ENCODE measurements at regions not wholly inside any gene's neighbourhood (a gene's known extent, or its start where the extent isn't known, plus 50 kb on each side); places are given as distances from the start of the nearest gene placed in this dataset.

DNA sequence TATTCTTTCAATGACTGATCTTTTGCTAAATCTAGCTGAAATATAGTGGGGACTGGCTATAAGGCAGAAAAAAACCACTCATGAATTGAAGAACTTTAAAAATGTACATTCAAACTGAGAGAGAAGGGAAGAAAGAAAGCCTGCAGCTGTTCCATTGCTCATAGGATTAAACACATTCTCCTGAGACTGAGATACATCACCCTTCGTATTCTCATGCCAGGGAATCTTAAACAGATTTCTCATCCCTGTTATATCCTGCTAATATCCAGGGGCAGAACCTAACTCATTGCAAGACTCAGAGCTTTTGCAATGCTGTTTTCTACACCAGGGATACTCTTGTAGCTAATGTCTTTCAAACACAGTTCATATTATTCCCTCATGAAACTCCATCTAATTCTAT lies 67.2 kb upstream of the ACSS3 start:
- no peak for TF ChIP-seq POLR2AphosphoS5 (IDR thresholded peaks at IDR 0.05)
- TF ChIP-seq, protein P1, sequence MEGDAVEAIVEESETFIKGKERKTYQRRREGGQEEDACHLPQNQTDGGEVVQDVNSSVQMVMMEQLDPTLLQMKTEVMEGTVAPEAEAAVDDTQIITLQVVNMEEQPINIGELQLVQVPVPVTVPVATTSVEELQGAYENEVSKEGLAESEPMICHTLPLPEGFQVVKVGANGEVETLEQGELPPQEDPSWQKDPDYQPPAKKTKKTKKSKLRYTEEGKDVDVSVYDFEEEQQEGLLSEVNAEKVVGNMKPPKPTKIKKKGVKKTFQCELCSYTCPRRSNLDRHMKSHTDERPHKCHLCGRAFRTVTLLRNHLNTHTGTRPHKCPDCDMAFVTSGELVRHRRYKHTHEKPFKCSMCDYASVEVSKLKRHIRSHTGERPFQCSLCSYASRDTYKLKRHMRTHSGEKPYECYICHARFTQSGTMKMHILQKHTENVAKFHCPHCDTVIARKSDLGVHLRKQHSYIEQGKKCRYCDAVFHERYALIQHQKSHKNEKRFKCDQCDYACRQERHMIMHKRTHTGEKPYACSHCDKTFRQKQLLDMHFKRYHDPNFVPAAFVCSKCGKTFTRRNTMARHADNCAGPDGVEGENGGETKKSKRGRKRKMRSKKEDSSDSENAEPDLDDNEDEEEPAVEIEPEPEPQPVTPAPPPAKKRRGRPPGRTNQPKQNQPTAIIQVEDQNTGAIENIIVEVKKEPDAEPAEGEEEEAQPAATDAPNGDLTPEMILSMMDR (IDR thresholded peaks at IDR 0.05) = no peak
